ENCODE measurements at regions not wholly inside any gene's neighbourhood (a gene's known extent, or its start where the extent isn't known, plus 50 kb on each side); places are given as distances from the start of the nearest gene placed in this dataset.

- DNase-seq (ENCODE audit: low spot score) (no peak), ATAC-seq (ENCODE audit: low read depth) (no peak)
- TF ChIP-seq, protein P1, sequence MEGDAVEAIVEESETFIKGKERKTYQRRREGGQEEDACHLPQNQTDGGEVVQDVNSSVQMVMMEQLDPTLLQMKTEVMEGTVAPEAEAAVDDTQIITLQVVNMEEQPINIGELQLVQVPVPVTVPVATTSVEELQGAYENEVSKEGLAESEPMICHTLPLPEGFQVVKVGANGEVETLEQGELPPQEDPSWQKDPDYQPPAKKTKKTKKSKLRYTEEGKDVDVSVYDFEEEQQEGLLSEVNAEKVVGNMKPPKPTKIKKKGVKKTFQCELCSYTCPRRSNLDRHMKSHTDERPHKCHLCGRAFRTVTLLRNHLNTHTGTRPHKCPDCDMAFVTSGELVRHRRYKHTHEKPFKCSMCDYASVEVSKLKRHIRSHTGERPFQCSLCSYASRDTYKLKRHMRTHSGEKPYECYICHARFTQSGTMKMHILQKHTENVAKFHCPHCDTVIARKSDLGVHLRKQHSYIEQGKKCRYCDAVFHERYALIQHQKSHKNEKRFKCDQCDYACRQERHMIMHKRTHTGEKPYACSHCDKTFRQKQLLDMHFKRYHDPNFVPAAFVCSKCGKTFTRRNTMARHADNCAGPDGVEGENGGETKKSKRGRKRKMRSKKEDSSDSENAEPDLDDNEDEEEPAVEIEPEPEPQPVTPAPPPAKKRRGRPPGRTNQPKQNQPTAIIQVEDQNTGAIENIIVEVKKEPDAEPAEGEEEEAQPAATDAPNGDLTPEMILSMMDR (IDR thresholded peaks at IDR 0.05; ENCODE audit: poor library complexity, severe bottlenecking), result no peak
- no peak overlapping the region for H3K27ac ChIP-seq (ENCODE audit: poor library complexity, severe bottlenecking)
- no peaks in the 10 kb centered on the region for H3K4me1 ChIP-seq (ENCODE audit: insufficient read depth, poor library complexity, severe bottlenecking)
- H3K36me3 ChIP-seq (ENCODE audit: low read depth), result no peaks in the 10 kb centered on the region
- no peaks in the 10 kb centered on the region for H3K9me3 ChIP-seq (ENCODE audit: severe bottlenecking)
- H3K27me3 ChIP-seq (ENCODE audit: insufficient read depth, poor library complexity, severe bottlenecking), result no peaks in the 10 kb centered on the region
- H3K4me3 ChIP-seq (ENCODE audit: severe bottlenecking), result no peak overlapping the region
These were observed 1257.8 kb upstream of the SORCS1 start for GRCh38 chr10:108422286-108422685.

- DNase-seq (ENCODE audit: low spot score), result no peak
- H3K9me3 ChIP-seq (ENCODE audit: severe bottlenecking), result no peaks in the 10 kb centered on the region
These were observed 1256.8 kb upstream of the SORCS1 start for GRCh38 chr10:108421266-108421665.

DNA sequence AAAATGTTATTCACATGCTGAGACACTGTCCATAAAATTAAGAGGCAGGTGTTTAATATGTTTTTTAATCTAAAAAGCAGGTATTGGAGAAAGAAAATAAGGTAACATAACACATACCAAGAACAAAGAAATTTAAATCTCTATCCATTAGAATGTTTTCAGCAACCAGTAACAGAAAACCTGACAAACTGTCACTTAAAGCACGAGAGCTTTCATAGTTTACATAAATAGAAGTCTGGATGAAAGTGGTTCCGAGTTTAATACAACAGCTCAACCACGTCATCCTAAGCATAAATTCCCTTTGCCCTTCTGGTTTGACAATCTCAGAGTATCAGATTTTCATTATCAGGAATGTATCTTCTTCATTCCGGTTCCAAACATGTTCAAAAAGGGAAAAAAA is 1249.4 kb upstream of the SORCS1 start:
- no peaks in the 10 kb centered on the region for H3K36me3 ChIP-seq (ENCODE audit: low read depth)
- H3K27me3 ChIP-seq (ENCODE audit: insufficient read depth, poor library complexity, severe bottlenecking), result peaks cover 2% of the 10 kb centered on the region
- ATAC-seq (ENCODE audit: low read depth), result no peak
- no peak for DNase-seq (ENCODE audit: low spot score)
- no peak overlapping the region for H3K4me3 ChIP-seq (ENCODE audit: severe bottlenecking)
- TF ChIP-seq, protein P1 (IDR thresholded peaks at IDR 0.05; ENCODE audit: poor library complexity, severe bottlenecking), result no peak
- H3K4me1 ChIP-seq (ENCODE audit: insufficient read depth, poor library complexity, severe bottlenecking), result no peaks in the 10 kb centered on the region
- H3K9me3 ChIP-seq (ENCODE audit: severe bottlenecking), result no peaks in the 10 kb centered on the region
- no peak overlapping the region for H3K27ac ChIP-seq (ENCODE audit: poor library complexity, severe bottlenecking)

More at GRCh38 chr10:108421266-108421665, 1256.8 kb upstream of the SORCS1 start:
- no peak overlapping the region for H3K4me3 ChIP-seq (ENCODE audit: severe bottlenecking)
- H3K36me3 ChIP-seq (ENCODE audit: low read depth), result no peaks in the 10 kb centered on the region
- H3K27ac ChIP-seq (ENCODE audit: poor library complexity, severe bottlenecking), result no peak overlapping the region
- H3K4me1 ChIP-seq (ENCODE audit: insufficient read depth, poor library complexity, severe bottlenecking), result no peaks in the 10 kb centered on the region
- TF ChIP-seq, protein P1 (IDR thresholded peaks at IDR 0.05; ENCODE audit: poor library complexity, severe bottlenecking), result no peak
- no peak for ATAC-seq (ENCODE audit: low read depth)
- no peaks in the 10 kb centered on the region for H3K27me3 ChIP-seq (ENCODE audit: insufficient read depth, poor library complexity, severe bottlenecking)

DNA sequence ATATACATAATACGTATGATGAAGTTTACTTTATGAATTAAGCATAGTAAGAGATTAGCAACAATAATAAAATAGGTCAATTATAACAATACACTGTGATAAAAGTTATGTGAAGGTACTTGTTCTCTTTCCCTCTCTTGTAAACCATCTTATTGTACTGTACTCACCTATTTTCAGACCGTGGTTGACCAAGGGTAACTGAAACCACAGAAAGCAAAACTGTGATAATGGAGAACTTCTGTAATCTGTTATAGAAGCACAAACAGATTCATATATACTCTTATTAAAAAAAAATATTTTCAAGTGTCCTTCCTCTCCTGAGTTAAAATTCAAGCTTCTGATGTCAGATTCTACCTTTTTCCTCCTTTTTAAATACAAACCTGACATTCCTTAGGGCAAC is 1247.8 kb upstream of the SORCS1 start:
- no peaks in the 10 kb centered on the region for H3K9me3 ChIP-seq (ENCODE audit: severe bottlenecking)
- H3K4me3 ChIP-seq (ENCODE audit: severe bottlenecking), result no peak overlapping the region
- H3K27me3 ChIP-seq (ENCODE audit: insufficient read depth, poor library complexity, severe bottlenecking), result peaks cover 2% of the 10 kb centered on the region
- TF ChIP-seq, protein P1 (IDR thresholded peaks at IDR 0.05; ENCODE audit: poor library complexity, severe bottlenecking), result no peak
- no peaks in the 10 kb centered on the region for H3K4me1 ChIP-seq (ENCODE audit: insufficient read depth, poor library complexity, severe bottlenecking)
- DNase-seq (ENCODE audit: low spot score) (no peak), ATAC-seq (ENCODE audit: low read depth) (no peak)
- H3K36me3 ChIP-seq (ENCODE audit: low read depth), result no peaks in the 10 kb centered on the region
- no peak overlapping the region for H3K27ac ChIP-seq (ENCODE audit: poor library complexity, severe bottlenecking)

GRCh38 chr10:108411894-108412293 is 1247.4 kb upstream of the SORCS1 start:
- H3K27me3 ChIP-seq (ENCODE audit: insufficient read depth, poor library complexity, severe bottlenecking), result peaks cover 2% of the 10 kb centered on the region
- TF ChIP-seq, protein P1 (IDR thresholded peaks at IDR 0.05; ENCODE audit: poor library complexity, severe bottlenecking), result no peak
- no peaks in the 10 kb centered on the region for H3K36me3 ChIP-seq (ENCODE audit: low read depth)
- no peaks in the 10 kb centered on the region for H3K4me1 ChIP-seq (ENCODE audit: insufficient read depth, poor library complexity, severe bottlenecking)
- DNase-seq (ENCODE audit: low spot score), result no peak
- ATAC-seq (ENCODE audit: low read depth), result no peak
- H3K4me3 ChIP-seq (ENCODE audit: severe bottlenecking), result no peak overlapping the region
- H3K27ac ChIP-seq (ENCODE audit: poor library complexity, severe bottlenecking), result no peak overlapping the region
- H3K9me3 ChIP-seq (ENCODE audit: severe bottlenecking), result no peaks in the 10 kb centered on the region
